ENCODE measurements at regions not wholly inside any gene's neighbourhood (a gene's known extent, or its start where the extent isn't known, plus 50 kb on each side); places are given as distances from the start of the nearest gene placed in this dataset.
"Not testable (repeated sequence)": the region's sequence is repeated elsewhere in the genome, so short reads cannot be mapped to it uniquely, and the experiment has no call there.

GRCh38 chr10:9850415-9850814, 1167.3 kb upstream of the CELF2 start:
- no peak overlapping the region for H3K4me3 ChIP-seq (replicated peaks; ENCODE audit: low read depth, low read length)
- DNase-seq (ENCODE audit: extremely low read depth, low read depth) = no peak
- TF ChIP-seq, protein P1, sequence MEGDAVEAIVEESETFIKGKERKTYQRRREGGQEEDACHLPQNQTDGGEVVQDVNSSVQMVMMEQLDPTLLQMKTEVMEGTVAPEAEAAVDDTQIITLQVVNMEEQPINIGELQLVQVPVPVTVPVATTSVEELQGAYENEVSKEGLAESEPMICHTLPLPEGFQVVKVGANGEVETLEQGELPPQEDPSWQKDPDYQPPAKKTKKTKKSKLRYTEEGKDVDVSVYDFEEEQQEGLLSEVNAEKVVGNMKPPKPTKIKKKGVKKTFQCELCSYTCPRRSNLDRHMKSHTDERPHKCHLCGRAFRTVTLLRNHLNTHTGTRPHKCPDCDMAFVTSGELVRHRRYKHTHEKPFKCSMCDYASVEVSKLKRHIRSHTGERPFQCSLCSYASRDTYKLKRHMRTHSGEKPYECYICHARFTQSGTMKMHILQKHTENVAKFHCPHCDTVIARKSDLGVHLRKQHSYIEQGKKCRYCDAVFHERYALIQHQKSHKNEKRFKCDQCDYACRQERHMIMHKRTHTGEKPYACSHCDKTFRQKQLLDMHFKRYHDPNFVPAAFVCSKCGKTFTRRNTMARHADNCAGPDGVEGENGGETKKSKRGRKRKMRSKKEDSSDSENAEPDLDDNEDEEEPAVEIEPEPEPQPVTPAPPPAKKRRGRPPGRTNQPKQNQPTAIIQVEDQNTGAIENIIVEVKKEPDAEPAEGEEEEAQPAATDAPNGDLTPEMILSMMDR (IDR thresholded peaks at IDR 0.05; ENCODE audit: low read depth, low read length, missing control alignments) = no peak

DNA sequence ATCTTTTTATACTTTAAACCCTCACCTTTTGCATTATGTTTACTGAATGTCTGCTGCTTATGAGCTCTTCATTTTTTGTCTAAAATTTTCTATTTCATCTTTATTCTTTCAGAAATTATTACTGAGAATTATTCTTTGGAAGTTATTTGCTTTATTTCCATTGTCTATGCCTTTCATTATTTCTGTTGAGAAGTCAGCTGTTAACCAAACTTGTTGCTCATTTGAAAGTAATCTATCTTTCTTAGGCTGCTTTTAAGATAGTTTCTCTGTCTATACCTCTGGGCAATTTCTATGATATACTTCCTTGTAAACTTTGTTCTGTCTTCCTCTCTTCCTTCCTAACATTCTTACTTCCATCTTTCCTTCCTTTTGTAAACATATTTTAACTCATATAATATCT, 1165.9 kb upstream of the CELF2 start:
- H3K4me3 ChIP-seq (replicated peaks; ENCODE audit: low read depth, low read length) = no peak overlapping the region
- TF ChIP-seq, protein P1 (IDR thresholded peaks at IDR 0.05; ENCODE audit: low read depth, low read length, missing control alignments) = no peak
- no peak for DNase-seq (ENCODE audit: extremely low read depth, low read depth)

DNA sequence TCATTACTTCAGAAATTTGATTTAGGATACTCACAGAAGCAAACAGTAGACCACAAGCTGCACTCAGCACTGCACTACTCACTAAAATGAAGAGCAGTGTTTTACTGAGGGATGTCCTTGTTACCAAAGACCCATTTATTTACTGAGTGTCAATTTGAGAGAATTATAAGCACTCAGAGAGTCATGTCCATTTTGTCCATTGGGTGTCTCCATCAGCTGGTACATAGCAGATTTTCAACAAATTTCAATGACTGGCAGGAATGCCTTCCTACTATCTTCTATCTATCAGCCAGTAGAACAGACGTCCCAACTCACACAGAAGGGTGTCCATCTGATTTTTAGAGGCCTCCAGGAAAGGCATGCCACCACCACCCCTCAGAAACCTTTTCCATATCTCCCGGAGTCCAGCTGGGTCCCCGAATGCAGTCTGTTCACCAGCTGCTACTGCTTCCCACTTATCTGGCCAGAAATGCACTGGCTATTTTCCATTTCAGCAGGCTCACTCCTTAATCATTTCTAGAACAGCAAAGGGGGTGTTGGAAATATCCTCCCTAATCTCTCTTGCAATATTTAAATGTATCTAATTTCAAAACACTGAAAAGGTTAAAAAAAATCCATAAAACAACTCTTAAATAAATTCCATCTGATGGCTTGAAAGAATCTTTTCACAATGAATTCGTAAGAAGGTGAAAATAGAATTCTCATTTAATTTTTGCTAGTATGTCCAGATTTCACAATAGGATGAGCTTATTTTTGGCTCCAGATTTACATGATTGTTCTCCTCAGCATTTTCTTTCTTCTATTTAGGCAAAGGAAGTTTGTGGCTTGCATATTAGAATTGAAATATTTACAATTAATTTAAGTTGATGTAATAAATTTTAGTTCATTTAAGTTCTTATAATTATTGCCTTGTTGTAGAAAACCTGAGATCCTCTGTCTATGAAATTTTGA, 1164.0 kb upstream of the CELF2 start:
- no peak for DNase-seq (ENCODE audit: extremely low read depth, low read depth)
- H3K4me3 ChIP-seq (replicated peaks; ENCODE audit: low read depth, low read length) = no peak overlapping the region
- TF ChIP-seq, protein P1 (IDR thresholded peaks at IDR 0.05; ENCODE audit: low read depth, low read length, missing control alignments) = no peak

GRCh38 chr10:9855451-9855850, 1162.2 kb upstream of the CELF2 start:
- not testable (repeated sequence) for DNase-seq (ENCODE audit: extremely low read depth, low read depth)

GRCh38 chr10:9858816-9859215, 1158.9 kb upstream of the CELF2 start:
- no peak for DNase-seq (ENCODE audit: extremely low read depth, low read depth)
- H3K4me3 ChIP-seq (replicated peaks; ENCODE audit: low read depth, low read length) = no peak overlapping the region
- TF ChIP-seq, protein P1 (IDR thresholded peaks at IDR 0.05; ENCODE audit: low read depth, low read length, missing control alignments) = no peak

More at GRCh38 chr10:9855451-9855850, 1162.2 kb upstream of the CELF2 start:
- H3K4me3 ChIP-seq (replicated peaks; ENCODE audit: low read depth, low read length) = not testable (repeated sequence)

DNA sequence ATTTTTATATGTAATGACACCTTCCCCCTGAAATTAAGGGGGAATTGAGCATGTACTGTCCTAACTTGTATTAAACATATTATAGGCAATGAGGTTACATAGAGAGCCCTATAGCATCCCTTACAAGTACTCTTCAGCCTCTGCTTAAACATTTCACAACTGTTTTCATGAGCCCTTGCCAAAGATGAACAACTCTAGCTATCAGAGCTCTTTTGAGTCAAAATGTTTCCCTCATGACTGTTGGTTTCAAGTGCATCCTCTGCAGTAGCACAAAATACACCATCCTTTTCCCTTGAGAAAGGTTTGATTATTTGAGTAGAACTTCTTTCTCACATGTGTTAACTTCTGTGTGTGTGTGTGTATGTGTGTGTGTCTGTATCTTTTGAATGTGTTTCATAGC, 1157.6 kb upstream of the CELF2 start:
- DNase-seq (ENCODE audit: extremely low read depth, low read depth) = no peak
- no peak overlapping the region for H3K4me3 ChIP-seq (replicated peaks; ENCODE audit: low read depth, low read length)
- TF ChIP-seq, protein P1 (IDR thresholded peaks at IDR 0.05; ENCODE audit: low read depth, low read length, missing control alignments) = no peak

DNA sequence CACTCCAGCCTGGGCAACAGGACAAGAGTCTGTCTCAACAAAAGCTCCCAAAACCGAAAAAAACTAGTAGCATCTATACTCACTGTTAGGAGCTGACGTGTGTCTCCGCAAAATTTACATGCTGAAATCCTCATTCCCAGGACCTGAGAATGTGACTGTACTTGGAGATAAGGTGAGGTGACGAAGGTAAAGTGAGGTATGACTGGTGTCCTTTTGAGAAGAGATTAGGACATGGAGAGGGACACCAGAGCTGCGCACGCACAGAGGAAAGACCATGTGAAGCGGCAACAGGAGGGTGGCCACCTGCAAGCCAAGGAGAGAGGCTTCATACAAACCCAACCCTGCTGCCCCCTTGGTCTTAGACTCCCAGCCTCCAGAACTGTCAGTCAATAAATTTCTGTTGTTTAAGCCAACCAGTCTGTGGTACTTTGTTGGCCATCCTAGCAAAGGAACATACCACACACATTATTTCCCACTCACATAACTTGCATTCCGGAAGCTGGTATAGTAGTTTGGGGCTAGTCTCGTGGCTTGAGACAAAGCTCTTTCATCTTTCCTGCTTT, 1154.0 kb upstream of the CELF2 start:
- TF ChIP-seq, protein P1 (IDR thresholded peaks at IDR 0.05; ENCODE audit: low read depth, low read length, missing control alignments) = no peak
- no peak for DNase-seq (ENCODE audit: extremely low read depth, low read depth)
- H3K4me3 ChIP-seq (replicated peaks; ENCODE audit: low read depth, low read length) = no peak overlapping the region
